LNCaP clone FGC (cell line): ENCODE measurements at regions not wholly inside any gene's neighbourhood (a gene's known extent, or its start where the extent isn't known, plus 50 kb on each side); places are given as distances from the start of the nearest gene placed in this dataset.

Experiments used
- DNase-seq: peaks from one replicate; pipeline ENCODE4 v3.0.0-alpha.2; 2011; ENCODE audit warnings: low read depth
- H3K4me3 ChIP-seq: 2 replicates; pipeline ENCODE4 v1.5.1; 2011; ENCODE audit warnings: mild to moderate bottlenecking, low read depth, low read length, control low read depth
- TF ChIP-seq, protein P1 (sequence below): IDR thresholded peaks from 2 replicates; pipeline ENCODE4 v1.5.1; 2012; ENCODE audit warnings: mild to moderate bottlenecking; ENCODE audit not compliant: control insufficient read depth, insufficient read depth; ENCODE audit errors: extremely low read depth

DNA sequence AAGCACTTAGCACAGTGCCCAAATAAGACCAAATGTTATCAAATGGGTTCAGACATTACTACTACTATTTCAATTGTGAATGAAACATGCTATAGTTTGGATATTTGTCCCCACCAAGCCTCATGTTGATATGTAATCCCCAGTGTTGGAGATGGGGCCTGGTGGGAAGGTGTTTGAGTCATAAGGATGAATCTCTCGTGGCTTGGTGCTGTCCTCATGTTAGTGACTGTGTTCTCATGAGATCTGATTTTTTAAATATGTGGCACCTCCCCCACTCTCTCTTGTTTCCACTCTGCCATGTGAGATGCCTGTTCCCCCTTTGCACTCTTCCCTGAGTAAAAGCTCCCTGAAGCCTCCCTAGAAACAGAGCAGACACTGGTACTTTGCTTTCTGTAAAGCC is 148.7 kb upstream of the TGFBR2 start:
- H3K4me3 ChIP-seq, result no peak overlapping the region
- TF ChIP-seq, protein P1, sequence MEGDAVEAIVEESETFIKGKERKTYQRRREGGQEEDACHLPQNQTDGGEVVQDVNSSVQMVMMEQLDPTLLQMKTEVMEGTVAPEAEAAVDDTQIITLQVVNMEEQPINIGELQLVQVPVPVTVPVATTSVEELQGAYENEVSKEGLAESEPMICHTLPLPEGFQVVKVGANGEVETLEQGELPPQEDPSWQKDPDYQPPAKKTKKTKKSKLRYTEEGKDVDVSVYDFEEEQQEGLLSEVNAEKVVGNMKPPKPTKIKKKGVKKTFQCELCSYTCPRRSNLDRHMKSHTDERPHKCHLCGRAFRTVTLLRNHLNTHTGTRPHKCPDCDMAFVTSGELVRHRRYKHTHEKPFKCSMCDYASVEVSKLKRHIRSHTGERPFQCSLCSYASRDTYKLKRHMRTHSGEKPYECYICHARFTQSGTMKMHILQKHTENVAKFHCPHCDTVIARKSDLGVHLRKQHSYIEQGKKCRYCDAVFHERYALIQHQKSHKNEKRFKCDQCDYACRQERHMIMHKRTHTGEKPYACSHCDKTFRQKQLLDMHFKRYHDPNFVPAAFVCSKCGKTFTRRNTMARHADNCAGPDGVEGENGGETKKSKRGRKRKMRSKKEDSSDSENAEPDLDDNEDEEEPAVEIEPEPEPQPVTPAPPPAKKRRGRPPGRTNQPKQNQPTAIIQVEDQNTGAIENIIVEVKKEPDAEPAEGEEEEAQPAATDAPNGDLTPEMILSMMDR, result no peak
- no peak for DNase-seq

DNA sequence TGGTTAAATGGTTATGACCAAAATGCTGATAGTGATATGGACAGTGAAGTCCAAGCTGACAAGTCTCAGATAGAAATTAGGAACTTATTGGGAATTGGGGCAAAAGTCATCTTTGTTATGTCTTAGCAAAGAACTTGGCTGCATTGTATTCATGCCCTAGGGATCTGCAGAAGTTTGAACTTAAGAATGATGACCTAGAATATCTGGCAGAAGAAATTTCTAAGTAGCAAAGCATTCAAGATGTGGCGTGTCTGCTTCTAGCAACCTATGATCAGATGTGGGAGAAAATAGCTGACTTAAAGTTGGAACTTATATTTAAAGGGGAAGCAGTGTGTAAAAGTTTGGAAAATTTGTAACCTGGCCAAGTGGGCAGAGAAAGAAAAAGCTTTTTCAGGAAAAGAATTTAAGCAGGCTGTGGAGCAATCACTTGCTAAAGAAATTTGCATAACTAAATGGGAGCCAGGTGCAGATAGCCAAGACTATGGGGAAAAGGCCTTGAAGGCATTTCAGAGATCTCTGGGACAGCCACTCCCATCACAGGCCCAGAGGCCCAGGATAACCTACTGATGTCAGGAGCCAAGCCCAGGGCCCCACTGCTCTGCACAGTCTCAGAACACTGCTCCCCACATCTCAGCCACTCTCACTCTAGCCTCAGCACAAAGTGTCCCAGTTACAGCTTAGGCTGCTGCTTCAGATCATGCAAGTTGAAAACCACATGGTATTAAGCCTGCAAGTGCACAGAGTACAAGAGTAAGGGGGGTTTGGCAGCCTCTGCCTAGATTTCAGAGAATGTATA is 147.8 kb upstream of the TGFBR2 start:
- TF ChIP-seq, protein P1, result no peak
- H3K4me3 ChIP-seq, result no peak overlapping the region
- DNase-seq, result no peak

DNA sequence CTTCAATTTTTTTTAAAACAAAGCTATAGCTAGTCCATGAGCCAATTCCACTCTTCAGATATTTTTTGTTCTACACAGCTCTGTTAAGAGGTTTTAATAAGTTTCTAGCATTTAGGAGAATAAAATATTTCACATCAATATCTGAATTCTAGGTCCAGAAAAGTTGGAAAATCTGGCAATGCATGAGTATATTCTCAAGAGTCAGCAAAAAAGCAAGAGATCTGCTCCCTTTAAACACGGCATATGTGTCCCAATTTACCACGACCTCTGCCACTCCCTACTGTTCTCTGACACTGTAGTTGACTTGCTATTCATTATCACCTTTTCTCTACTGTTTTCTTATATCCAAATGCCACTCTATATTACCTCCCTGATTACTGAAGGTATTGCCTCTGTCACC is 145.1 kb upstream of the TGFBR2 start:
- no peak for DNase-seq
- no peak overlapping the region for H3K4me3 ChIP-seq
- TF ChIP-seq, protein P1, result no peak

DNA sequence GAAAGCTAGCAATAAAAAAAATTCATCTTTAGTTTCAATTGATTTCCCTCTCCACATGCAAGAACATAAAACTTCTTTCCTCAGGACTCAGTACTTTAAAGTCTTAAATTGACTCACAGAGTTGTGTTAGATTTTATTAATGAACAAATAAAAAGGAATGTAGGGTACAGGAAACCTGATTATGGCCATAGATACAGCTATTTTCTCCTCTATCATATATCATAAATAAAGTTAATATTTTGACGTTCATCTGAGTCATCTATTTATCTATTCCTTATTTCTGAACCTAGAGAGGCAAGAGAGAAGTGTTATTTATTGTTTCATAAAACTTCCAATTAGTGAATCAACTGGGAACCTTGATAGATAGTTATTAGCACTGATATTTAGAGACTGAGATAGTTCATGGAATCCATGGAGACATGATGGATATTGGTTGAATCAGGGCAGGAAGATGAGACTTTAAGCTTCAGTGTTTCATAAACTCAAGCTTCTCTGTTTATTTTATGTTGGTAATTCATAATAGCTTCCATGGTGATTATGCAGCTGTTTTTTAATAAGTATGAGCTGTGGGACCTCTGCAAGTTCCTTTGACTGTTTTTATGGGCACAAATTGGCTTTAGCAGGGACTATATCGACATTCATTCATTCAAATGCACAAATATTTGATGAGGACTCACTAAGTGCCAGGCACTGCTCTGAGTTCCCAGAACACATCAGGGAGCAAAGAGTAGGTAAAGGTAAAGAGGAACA is 143.5 kb upstream of the TGFBR2 start:
- TF ChIP-seq, protein P1, result no peak
- DNase-seq, result no peak
- no peak overlapping the region for H3K4me3 ChIP-seq

DNA sequence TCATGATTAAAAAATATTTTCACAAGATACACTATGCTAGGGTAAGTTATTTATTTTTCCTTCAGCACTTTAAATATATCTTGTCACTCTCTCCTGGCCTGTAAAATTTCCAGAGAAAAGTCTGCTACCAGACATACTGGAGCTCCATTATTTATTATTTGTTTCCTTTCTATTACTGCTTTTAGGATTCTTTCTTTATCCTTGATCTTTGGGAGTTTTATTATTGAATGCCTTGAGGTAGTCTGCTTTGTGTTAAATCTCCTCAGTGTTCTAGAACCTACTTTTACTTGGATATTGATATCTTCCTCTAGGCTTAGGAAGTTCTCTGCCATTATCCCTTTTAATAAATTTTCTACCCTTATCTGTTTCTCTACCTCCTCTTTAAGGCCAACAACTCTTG is 142.0 kb upstream of the TGFBR2 start:
- no peak overlapping the region for H3K4me3 ChIP-seq
- no peak for DNase-seq
- TF ChIP-seq, protein P1, result no peak

DNA sequence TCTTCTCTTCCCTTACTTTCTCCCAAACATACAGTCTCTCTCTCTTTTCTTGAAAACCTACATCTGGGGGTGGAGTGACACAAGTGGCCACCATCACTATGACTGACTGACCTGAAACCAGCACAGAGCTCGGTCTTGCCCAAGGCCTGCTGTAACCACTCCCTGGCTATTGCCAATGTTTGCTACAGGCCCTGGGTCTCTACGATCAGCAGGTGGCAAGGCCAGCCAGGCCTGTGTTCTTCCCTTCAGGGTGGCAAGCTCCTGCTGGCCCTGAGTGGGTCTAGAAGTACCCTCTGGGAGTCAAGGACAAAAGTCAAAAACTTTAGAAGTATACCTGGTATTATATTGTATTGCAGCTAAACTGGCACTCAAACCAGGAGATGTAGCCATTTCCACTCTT is 140.9 kb upstream of the TGFBR2 start:
- DNase-seq, result no peak
- TF ChIP-seq, protein P1, result no peak
- no peak overlapping the region for H3K4me3 ChIP-seq
